IMR-90 (cell line): ENCODE measurements at regions not wholly inside any gene's neighbourhood (a gene's known extent, or its start where the extent isn't known, plus 50 kb on each side); places are given as distances from the start of the nearest gene placed in this dataset.

Experiments
- ATAC-seq: fragments of 200-7000 bp; cut with Tn5 transposase; 2 replicates; pipeline ENCODE4 v1.9.1; 2020; ENCODE audit warnings: low read depth, mild to moderate bottlenecking, moderate library complexity
- BruUV-seq: library from RNA; stranded (reverse); fragments of 400-500 nt; replicated peaks from 2 replicates; lab custom pipeline; 2021; lab: Mats Ljungman, UMichigan
- CTCF ChIA-PET: fragments of 300-600 bp; formaldehyde crosslinking; extraction: SDS; loops from one replicate; lab custom pipeline; 2021; ENCODE audit warnings: antibody characterized with exemption; lab: Yijun Ruan, JAX
- POLR2A ChIA-PET: fragments of 300-600 bp; sonication (Branson Sonifier 250); formaldehyde crosslinking; loops from one replicate; lab custom pipeline; 2022; ENCODE audit warnings: antibody characterized with exemption; ENCODE audit not compliant: unreplicated experiment; lab: Charles Lee
- DNase-seq: peaks from one replicate; pipeline ENCODE4 v3.0.0; 2013
- H2AFZ ChIP-seq: replicated peaks from 2 replicates; pipeline ENCODE3; 2013; ENCODE audit warnings: low read length, mild to moderate bottlenecking; ENCODE audit not compliant: poor library complexity
- H2AK5ac ChIP-seq: 2 replicates; pipeline ENCODE4 v1.6.1; 2013; ENCODE audit warnings: low read depth, low read length, inconsistent platforms
- H2AK9ac ChIP-seq: replicated peaks from 2 replicates; pipeline ENCODE3; 2013; ENCODE audit warnings: mild to moderate bottlenecking, low read depth, low read length, moderate library complexity; ENCODE audit not compliant: poor library complexity
- H2BK120ac ChIP-seq: 2 replicates; pipeline ENCODE4 v1.6.1; 2013; ENCODE audit warnings: low read depth, low read length, inconsistent platforms
- H2BK15ac ChIP-seq: 3 replicates; pipeline ENCODE4 v1.6.1; 2013; ENCODE audit warnings: low read depth, low read length, inconsistent platforms
- H2BK20ac ChIP-seq: 2 replicates; pipeline ENCODE4 v1.6.1; 2013; ENCODE audit warnings: low read depth, mild to moderate bottlenecking, inconsistent platforms, low read length, moderate library complexity
- H2BK5ac ChIP-seq: 2 replicates; pipeline ENCODE4 v1.6.1; 2013; ENCODE audit warnings: mild to moderate bottlenecking, low read depth, low read length, inconsistent platforms; ENCODE audit not compliant: poor library complexity, severe bottlenecking
- H3K14ac ChIP-seq: replicated peaks from 2 replicates; pipeline ENCODE4 v1.6.1; 2013; ENCODE audit warnings: low read depth, low read length, inconsistent platforms
- H3K18ac ChIP-seq: 2 replicates; pipeline ENCODE4 v1.6.1; 2013; ENCODE audit warnings: low read depth, low read length, control low read depth
- H3K23ac ChIP-seq: 2 replicates; pipeline ENCODE4 v1.6.1; 2013; ENCODE audit warnings: low read depth, low read length, inconsistent platforms
- H3K27ac ChIP-seq: 2 replicates; pipeline ENCODE4 v1.5.1; 2013; ENCODE audit warnings: mild to moderate bottlenecking, control low read depth, low read length; ENCODE audit not compliant: insufficient read depth
- H3K27me3 ChIP-seq: 2 replicates; pipeline ENCODE4 v1.6.1; 2013; ENCODE audit warnings: low read length; ENCODE audit not compliant: control insufficient read depth, insufficient read depth
- H3K36me3 ChIP-seq: 2 replicates; pipeline ENCODE4 v1.6.1; 2013; ENCODE audit warnings: low read length, mixed read lengths; ENCODE audit not compliant: control insufficient read depth, insufficient read depth
- H3K4ac ChIP-seq: 2 replicates; pipeline ENCODE4 v1.6.1; 2013; ENCODE audit warnings: low read depth, low read length, inconsistent platforms
- H3K4me1 ChIP-seq: 2 replicates; pipeline ENCODE4 v1.6.1; 2013; ENCODE audit warnings: low read length, mixed read lengths; ENCODE audit not compliant: control insufficient read depth, insufficient read depth
- H3K4me2 ChIP-seq: 2 replicates; pipeline ENCODE4 v1.6.1; 2013; ENCODE audit warnings: low read depth, mild to moderate bottlenecking, control low read depth, low read length, moderate library complexity
- H3K4me3 ChIP-seq: 2 replicates; pipeline ENCODE4 v1.5.1; 2013; ENCODE audit warnings: low read depth, mild to moderate bottlenecking, control low read depth, low read length, moderate library complexity; ENCODE audit not compliant: insufficient read depth
- H3K56ac ChIP-seq: 2 replicates; pipeline ENCODE4 v1.6.1; 2013; ENCODE audit warnings: low read length, inconsistent platforms; ENCODE audit not compliant: insufficient read depth; ENCODE audit errors: extremely low read depth
- H3K79me1 ChIP-seq, 2 experiments: 2 replicates each; pipeline ENCODE4 v1.6.1; 2013; ENCODE audit warnings: low read length in 2 of 2, inconsistent platforms in 1 of 2, low read depth in 1 of 2
- H3K9ac ChIP-seq: 2 replicates; pipeline ENCODE4 v1.6.1; 2013; ENCODE audit warnings: low read depth, low read length, control low read depth
- H3K9me1 ChIP-seq: 2 replicates; pipeline ENCODE4 v1.6.1; 2013; ENCODE audit warnings: low read length, inconsistent platforms; ENCODE audit not compliant: insufficient read depth
- H3K9me3 ChIP-seq: 2 replicates; pipeline ENCODE4 v1.6.1; 2013; ENCODE audit warnings: low read length; ENCODE audit not compliant: control insufficient read depth, insufficient read depth
- H4K20me1 ChIP-seq: 2 replicates; pipeline ENCODE4 v1.6.1; 2013; ENCODE audit warnings: low read length, inconsistent platforms; ENCODE audit not compliant: insufficient read depth
- H4K5ac ChIP-seq: 2 replicates; pipeline ENCODE4 v1.6.1; 2013; ENCODE audit warnings: mild to moderate bottlenecking, low read depth, low read length, control low read depth
- H4K8ac ChIP-seq, 2 experiments: 2 replicates each; pipeline ENCODE4 v1.6.1; 2013; ENCODE audit warnings: low read depth in 2 of 2, low read length in 2 of 2, control low read depth in 1 of 2, inconsistent platforms in 1 of 2
- H4K91ac ChIP-seq: 2 replicates; pipeline ENCODE4 v1.6.1; 2013; ENCODE audit warnings: low read depth, low read length, inconsistent platforms; ENCODE audit not compliant: insufficient read depth
- CHD1 ChIP-seq: IDR thresholded peaks from 2 replicates; pipeline ENCODE4 v1.6.1; 2012; ENCODE audit warnings: low read depth, low read length, improper control_type of control experiment
- MXI1 ChIP-seq: IDR thresholded peaks from 2 replicates; pipeline ENCODE4 v1.6.1; 2012; ENCODE audit warnings: low read depth, mild to moderate bottlenecking, low read length, moderate library complexity, borderline replicate concordance
- SMC3 ChIP-seq: fragments of 150-350 bp; IDR thresholded peaks from 2 replicates; pipeline ENCODE4 v1.6.1; 2016; ENCODE audit warnings: low read depth, mild to moderate bottlenecking, antibody characterized with exemption, low read length, moderate library complexity
- WGBS, 2 experiments: methylation state at CpG; one replicate each; pipeline versions ENCODE4 v1.1.5 to v1.1.7; 2013; ENCODE audit warnings: missing lambda C conversion rate in 2 of 2; ENCODE audit not compliant: insufficient read length in 1 of 2; ENCODE audit errors: extremely low coverage in 2 of 2; 5-methylcytosine and 5-hydroxymethylcytosine counted together
- dilution Hi-C: fragments of 300-500 bp; cut with HindIII; formaldehyde crosslinking; loops from one replicate; pipeline ENCODE4 v1.14.3; 2018; ENCODE audit warnings: low sequenced_read_pairs; ENCODE audit not compliant: unreplicated experiment
- in situ Hi-C: fragments of 300-500 bp; cut with MboI; formaldehyde crosslinking; loops from 3 replicates; pipeline ENCODE4 v1.14.3; 2019; ENCODE audit warnings: low sequenced_read_pairs, inconsistent platforms, mixed read lengths
- intact Hi-C: fragments of 100-400 bp; cut with micrococcal nuclease; formaldehyde crosslinking; loops from 2 replicates; pipeline ENCODE4 v1.10.0; 2022

DNA sequence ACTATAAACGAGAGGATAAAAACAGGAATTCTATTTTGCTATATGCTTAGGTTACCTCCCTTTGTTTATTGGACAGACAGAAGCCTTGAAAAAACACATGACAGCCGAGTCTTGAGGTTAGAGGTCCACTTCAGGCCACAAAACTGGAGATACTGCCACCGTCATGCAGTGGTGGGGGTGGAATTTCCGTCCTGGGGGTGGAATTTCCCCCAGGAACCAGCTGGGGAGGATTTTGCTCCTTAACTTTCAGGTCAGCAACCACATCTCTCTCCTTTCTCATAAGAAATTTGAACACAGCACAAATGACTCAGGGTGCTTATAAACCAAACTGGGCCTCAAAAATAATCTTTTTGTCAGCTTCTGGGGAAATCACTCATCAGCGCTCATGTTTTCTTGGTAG is 545.8 kb upstream of the ADAMTS9 start:
- no peaks in the 10 kb centered on the region for H3K9me3 ChIP-seq
- no peak overlapping the region for H4K91ac ChIP-seq
- BruUV-seq = no TSS peak
- CTCF ChIA-PET = no interaction called here
- no peaks in the 10 kb centered on the region for H3K9me1 ChIP-seq
- no peaks in the 10 kb centered on the region for H3K27me3 ChIP-seq
- H2BK120ac ChIP-seq = no peak overlapping the region
- no CpG with 5 or more reads among the region's 5 CpGs for WGBS, 2 experiments
- intact Hi-C loops = no loop called here
- H3K4me2 ChIP-seq = no peak overlapping the region
- ATAC-seq (no peak), DNase-seq (no peak)
- in situ Hi-C loops = no loop called here
- POLR2A ChIA-PET = no interaction called here
- H3K4me1 ChIP-seq = no peaks in the 10 kb centered on the region
- H4K20me1 ChIP-seq = no peaks in the 10 kb centered on the region
- no peak overlapping the region for H3K9ac ChIP-seq
- H3K23ac ChIP-seq = no peak overlapping the region
- no peak overlapping the region for H3K27ac ChIP-seq
- no peak overlapping the region for H3K56ac ChIP-seq
- no peak overlapping the region for H4K8ac ChIP-seq
- H3K18ac ChIP-seq = no peak overlapping the region
- no peak overlapping the region for H2BK20ac ChIP-seq
- no peak overlapping the region for H2AK5ac ChIP-seq
- no peak overlapping the region for H2AK9ac ChIP-seq
- H2BK15ac ChIP-seq = no peak overlapping the region
- H4K5ac ChIP-seq = no peak overlapping the region
- no peaks in the 10 kb centered on the region for H3K36me3 ChIP-seq
- no peak overlapping the region for H3K4ac ChIP-seq
- dilution Hi-C loops = no loop called here
- H2BK5ac ChIP-seq = no peak overlapping the region
- TF ChIP-seq CHD1 = no peak
- no peak for TF ChIP-seq MXI1
- no peak for TF ChIP-seq SMC3
- H2AFZ ChIP-seq = no peak overlapping the region
- H3K14ac ChIP-seq = no peak overlapping the region
- no peaks in the 10 kb centered on the region for H3K79me1 ChIP-seq
- no peak overlapping the region for H3K4me3 ChIP-seq
